Esophagus muscularis mucosa (tissue), 4 donors: ENCODE measurements at regions not wholly inside any gene's neighbourhood (a gene's known extent, or its start where the extent isn't known, plus 50 kb on each side); places are given as distances from the start of the nearest gene placed in this dataset.

Experiments used
- DNase-seq: peaks from one replicate; pipeline ENCODE4 v3.0.0-alpha.2; 2017; ENCODE audit errors: extremely low spot score
- H3K27ac ChIP-seq, 4 donors: fragments of 200-600 bp; sonication (generic); replicated peaks in 1 of 4; 1 replicate in 3 of 4; 2 replicates in 1 of 4; pipeline ENCODE4 v1.5.1; 2016 to 2019; ENCODE audit warnings: mild to moderate bottlenecking in 1 of 4
- H3K27me3 ChIP-seq, 4 donors: fragments of 200-600 bp; sonication (generic); one replicate each; pipeline versions ENCODE4 v1.5.1 to v1.6.0; 2016 to 2019
- H3K36me3 ChIP-seq, 4 donors: fragments of 200-600 bp; sonication (generic); one replicate each; pipeline ENCODE4 v1.5.1; 2016 to 2019
- H3K4me1 ChIP-seq, 4 donors: fragments of 200-600 bp; sonication (generic); one replicate each; pipeline ENCODE4 v1.5.1; 2016 to 2019
- H3K4me3 ChIP-seq, 4 donors: fragments of 200-600 bp; sonication (generic); 1 replicate in 2 of 4; 2 replicates in 2 of 4; pipeline ENCODE4 v1.5.1; 2016 to 2019; ENCODE audit warnings: mild to moderate bottlenecking in 4 of 4, moderate library complexity in 1 of 4
- H3K9me3 ChIP-seq, 4 donors: fragments of 200-600 bp; sonication (generic); 1 replicate in 3 of 4; 2 replicates in 1 of 4; pipeline ENCODE4 v1.5.1; 2016 to 2019
- EP300 ChIP-seq: sonication (generic); formaldehyde crosslinking; IDR thresholded peaks from one replicate; pipeline ENCODE4 v1.6.1; 2017; ENCODE audit warnings: antibody characterized with exemption
- POLR2A ChIP-seq: fragments of 450-650 bp; IDR thresholded peaks from one replicate; pipeline ENCODE4 v1.6.1; 2017; ENCODE audit warnings: antibody characterized with exemption, moderate library complexity, mild to moderate bottlenecking, low read depth
- POLR2AphosphoS5 ChIP-seq, 2 donors: sonication (generic); formaldehyde crosslinking; IDR thresholded peaks; one replicate each; pipeline ENCODE4 v1.6.1; 2017; ENCODE audit warnings: antibody characterized with exemption in 2 of 2
- WGBS: methylation state at CpG from one replicate; pipeline ENCODE4 v1.1.5; 2018; 5-methylcytosine and 5-hydroxymethylcytosine counted together
- intact Hi-C: fragments of 100-400 bp; cut with DNase I; formaldehyde crosslinking; loops from one replicate; pipeline ENCODE4 v1.15.1; 2023
- TF ChIP-seq, protein P1 (sequence below), 3 experiments: fragments of 200-600 bp in 2 of 3; fragments of 450-650 bp in 1 of 3; sonication (generic) in 2 of 3; IDR thresholded peaks; one replicate each; pipeline ENCODE4 v1.5.1; 2017 to 2019; ENCODE audit warnings: antibody characterized with exemption in 3 of 3, mild to moderate bottlenecking in 2 of 3, moderate library complexity in 1 of 3

DNA sequence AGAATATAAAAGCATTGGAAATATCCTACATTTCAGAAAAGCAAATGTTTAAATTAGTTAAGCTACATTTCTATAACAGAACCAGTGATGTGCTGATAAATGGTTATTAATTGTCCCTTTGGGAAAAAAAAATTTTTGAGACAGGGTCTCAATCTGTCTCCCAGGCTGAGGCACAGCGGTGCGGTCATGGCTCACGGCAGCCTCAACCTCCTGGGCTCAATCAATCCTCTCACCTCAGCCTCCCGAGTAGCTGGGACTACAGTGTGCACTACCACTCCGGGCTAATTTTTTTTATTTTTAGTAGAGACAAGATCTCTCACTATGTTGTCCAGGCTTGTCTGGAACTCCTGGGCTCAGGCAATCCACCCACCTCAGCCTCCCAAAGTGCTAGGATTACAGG lies 194.8 kb upstream of the SALL3 start:
- TF ChIP-seq POLR2A (no peak), EP300 (no peak), POLR2AphosphoS5 (IDR thresholded peaks at IDR 0.05) (no peak)
- TF ChIP-seq, protein P1, sequence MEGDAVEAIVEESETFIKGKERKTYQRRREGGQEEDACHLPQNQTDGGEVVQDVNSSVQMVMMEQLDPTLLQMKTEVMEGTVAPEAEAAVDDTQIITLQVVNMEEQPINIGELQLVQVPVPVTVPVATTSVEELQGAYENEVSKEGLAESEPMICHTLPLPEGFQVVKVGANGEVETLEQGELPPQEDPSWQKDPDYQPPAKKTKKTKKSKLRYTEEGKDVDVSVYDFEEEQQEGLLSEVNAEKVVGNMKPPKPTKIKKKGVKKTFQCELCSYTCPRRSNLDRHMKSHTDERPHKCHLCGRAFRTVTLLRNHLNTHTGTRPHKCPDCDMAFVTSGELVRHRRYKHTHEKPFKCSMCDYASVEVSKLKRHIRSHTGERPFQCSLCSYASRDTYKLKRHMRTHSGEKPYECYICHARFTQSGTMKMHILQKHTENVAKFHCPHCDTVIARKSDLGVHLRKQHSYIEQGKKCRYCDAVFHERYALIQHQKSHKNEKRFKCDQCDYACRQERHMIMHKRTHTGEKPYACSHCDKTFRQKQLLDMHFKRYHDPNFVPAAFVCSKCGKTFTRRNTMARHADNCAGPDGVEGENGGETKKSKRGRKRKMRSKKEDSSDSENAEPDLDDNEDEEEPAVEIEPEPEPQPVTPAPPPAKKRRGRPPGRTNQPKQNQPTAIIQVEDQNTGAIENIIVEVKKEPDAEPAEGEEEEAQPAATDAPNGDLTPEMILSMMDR (IDR thresholded peaks at IDR 0.05), result no peak
- peaks cover 0 to 20% (median 0%) of the 10 kb centered on the region in 4 donors for H3K27me3 ChIP-seq
- intact Hi-C loops, result no loop called here
- no peak for DNase-seq
- no peaks in the 10 kb centered on the region for H3K9me3 ChIP-seq
- no peaks in the 10 kb centered on the region for H3K36me3 ChIP-seq
- 87% methylated on average over 5 of the region's 5 CpGs for WGBS
- no peak overlapping the region for H3K4me3 ChIP-seq
- no peaks in the 10 kb centered on the region for H3K4me1 ChIP-seq
- H3K27ac ChIP-seq, result no peak overlapping the region

DNA sequence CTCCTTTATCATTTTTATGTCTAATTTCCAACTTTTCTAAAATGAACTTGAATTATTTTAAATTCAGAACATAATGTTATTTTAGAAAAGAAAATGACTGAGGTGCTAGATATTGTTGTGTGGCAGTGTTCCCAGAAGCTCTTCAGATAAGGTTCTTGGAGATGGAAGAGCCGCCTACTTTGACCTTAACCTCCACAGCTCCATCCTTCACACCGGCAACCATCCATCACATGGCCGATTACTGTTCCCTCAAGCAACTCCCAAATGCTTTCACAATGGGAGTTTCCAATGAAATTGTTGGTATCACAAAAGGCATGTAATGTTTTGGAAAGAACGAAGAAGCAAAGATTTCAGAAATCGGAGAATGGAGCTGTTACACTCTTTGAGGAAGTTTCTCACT lies 193.9 kb upstream of the SALL3 start:
- WGBS, result 75% methylated on average over 5 of the region's 5 CpGs
- peaks cover 0 to 23% (median 0%) of the 10 kb centered on the region in 4 donors for H3K27me3 ChIP-seq
- no peak for TF ChIP-seq POLR2A
- TF ChIP-seq, protein P1 (IDR thresholded peaks at IDR 0.05), result no peak
- no peak for TF ChIP-seq POLR2AphosphoS5 (IDR thresholded peaks at IDR 0.05)
- TF ChIP-seq EP300, result no peak
- DNase-seq, result no peak
- H3K36me3 ChIP-seq, result no peaks in the 10 kb centered on the region
- no peaks in the 10 kb centered on the region for H3K9me3 ChIP-seq
- no peaks in the 10 kb centered on the region for H3K4me1 ChIP-seq
- H3K4me3 ChIP-seq, result no peak overlapping the region
- intact Hi-C loops, result no loop called here
- no peak overlapping the region for H3K27ac ChIP-seq

DNA sequence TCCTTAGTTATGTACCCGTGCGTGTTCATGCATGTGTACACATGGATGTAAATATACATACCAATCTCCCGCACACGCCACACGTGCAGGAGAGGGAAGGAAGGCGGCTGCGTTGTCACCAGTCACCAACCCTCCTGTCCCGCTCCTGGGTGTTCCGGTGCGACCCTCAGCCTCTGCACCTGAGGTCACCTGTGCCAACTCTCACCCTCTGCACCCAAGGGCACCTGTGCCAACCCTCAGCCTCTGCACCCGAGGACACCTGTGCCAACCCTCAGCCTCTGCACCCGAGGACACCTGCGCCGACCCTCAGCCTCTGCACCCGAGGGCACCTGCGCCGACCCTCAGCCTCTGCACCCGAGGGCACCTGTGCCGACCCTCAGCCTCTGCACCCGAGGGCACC lies 192.8 kb upstream of the SALL3 start:
- 87% methylated on average over 11 of the region's 20 CpGs for WGBS
- intact Hi-C loops, result no loop called here
- Histone ChIP-seq H3K9me3 (no peaks in the 10 kb centered on the region), H3K4me1 (no peaks in the 10 kb centered on the region), H3K36me3 (no peaks in the 10 kb centered on the region), H3K27me3 (peaks cover 0 to 23% (median 0%) of the 10 kb centered on the region in 4 donors), H3K27ac (no peak overlapping the region), H3K4me3 (no peak overlapping the region)
- TF ChIP-seq POLR2AphosphoS5 (IDR thresholded peaks at IDR 0.05), result no peak
- TF ChIP-seq, protein P1 (IDR thresholded peaks at IDR 0.05), result no peak
- no peak for TF ChIP-seq EP300
- TF ChIP-seq POLR2A, result no peak
- DNase-seq, result no peak

DNA sequence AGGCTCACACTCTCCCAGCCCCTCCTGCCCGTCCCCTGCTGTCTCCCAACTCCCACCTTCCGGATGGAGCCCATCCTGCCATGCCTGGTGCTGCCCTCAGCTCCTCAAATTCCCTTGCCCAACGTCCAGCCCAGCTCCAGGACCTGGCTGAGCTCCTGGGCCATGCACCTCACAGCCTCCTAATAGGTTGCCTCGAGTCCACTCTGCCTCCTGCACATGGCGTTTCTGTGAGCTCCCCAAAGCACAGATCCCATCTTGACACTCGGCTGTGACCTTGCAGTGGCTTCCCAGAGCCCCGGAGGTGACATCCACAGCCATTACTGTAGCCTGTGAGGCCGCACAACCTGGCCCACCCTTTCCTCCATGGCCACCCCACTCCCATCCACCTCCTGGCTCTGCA lies 191.9 kb upstream of the SALL3 start:
- intact Hi-C loops, result no loop called here
- no peaks in the 10 kb centered on the region for H3K36me3 ChIP-seq
- DNase-seq, result no peak
- 62% methylated on average over 6 of the region's 8 CpGs for WGBS
- H3K27ac ChIP-seq, result no peak overlapping the region
- H3K9me3 ChIP-seq, result no peaks in the 10 kb centered on the region
- H3K4me3 ChIP-seq, result no peak overlapping the region
- no peaks in the 10 kb centered on the region for H3K4me1 ChIP-seq
- peaks cover 0 to 26% (median 0%) of the 10 kb centered on the region in 4 donors for H3K27me3 ChIP-seq
- TF ChIP-seq POLR2A (no peak), EP300 (no peak), POLR2AphosphoS5 (IDR thresholded peaks at IDR 0.05) (no peak)
- TF ChIP-seq, protein P1 (IDR thresholded peaks at IDR 0.05), result no peak

DNA sequence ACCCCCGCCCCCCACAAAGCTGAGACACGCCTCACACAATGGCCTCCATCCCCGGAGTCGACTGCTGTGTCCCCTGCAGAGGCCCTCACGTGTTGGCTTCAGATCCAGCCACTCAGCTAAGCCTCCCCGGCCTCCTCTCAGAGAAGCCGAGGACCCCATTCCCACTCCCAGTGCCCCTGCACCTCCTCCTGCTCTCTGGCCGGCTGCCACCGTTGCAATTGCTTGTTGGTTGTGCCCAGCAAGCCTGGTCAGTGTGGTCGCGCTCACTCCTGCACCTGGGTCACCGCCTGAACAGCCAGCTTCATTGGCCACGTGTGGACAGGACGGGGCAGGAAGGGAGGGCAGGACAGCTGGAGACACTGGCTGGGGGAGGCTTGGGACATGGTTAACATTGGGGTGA lies 191.5 kb upstream of the SALL3 start:
- WGBS, result 83% methylated on average over 12 of the region's 14 CpGs
- no peaks in the 10 kb centered on the region for H3K36me3 ChIP-seq
- no peaks in the 10 kb centered on the region for H3K4me1 ChIP-seq
- H3K27me3 ChIP-seq, result peaks cover 0 to 22% (median 0%) of the 10 kb centered on the region in 4 donors
- no peak for DNase-seq
- TF ChIP-seq, protein P1 (IDR thresholded peaks at IDR 0.05), result no peak
- TF ChIP-seq EP300, result no peak
- TF ChIP-seq POLR2AphosphoS5 (IDR thresholded peaks at IDR 0.05), result no peak
- TF ChIP-seq POLR2A, result no peak
- intact Hi-C loops, result no loop called here
- no peaks in the 10 kb centered on the region for H3K9me3 ChIP-seq
- no peak overlapping the region for H3K4me3 ChIP-seq
- no peak overlapping the region for H3K27ac ChIP-seq
